ENCODE measurements at regions not wholly inside any gene's neighbourhood (a gene's known extent, or its start where the extent isn't known, plus 50 kb on each side); places are given as distances from the start of the nearest gene placed in this dataset.

- TF ChIP-seq MAX (IDR thresholded peaks at IDR 0.05): no peak
- no peak for TF ChIP-seq POU5F1 (IDR thresholded peaks at IDR 0.05; ENCODE audit: low read depth, low read length)
- no peak for TF ChIP-seq TAF1 (IDR thresholded peaks at IDR 0.05; ENCODE audit: low read depth, low read length)
- TF ChIP-seq CTCF (IDR thresholded peaks at IDR 0.05; ENCODE audit: control extremely low read depth in 1 of 3, insufficient read depth in 1 of 3, low read depth in 1 of 3, low read length in 3 of 3): no peak
- no peak for TF ChIP-seq SIN3A (conservative IDR thresholded peaks at IDR 0.05 in 1 of 2, IDR thresholded peaks at IDR 0.05 in 1 of 2; ENCODE audit: low read depth in 1 of 2, low read length in 2 of 2)
- no peak for TF ChIP-seq POLR2A (IDR thresholded peaks at IDR 0.05; ENCODE audit: control extremely low read depth in 1 of 2, low read depth in 2 of 2, low read length in 2 of 2)
- no peak for TF ChIP-seq BRCA1 (IDR thresholded peaks at IDR 0.05; ENCODE audit: low read depth, low read length)
- TF ChIP-seq SP1 (IDR thresholded peaks at IDR 0.05; ENCODE audit: low read depth, low read length): no peak
- no peak for TF ChIP-seq GTF2F1 (IDR thresholded peaks at IDR 0.05; ENCODE audit: borderline replicate concordance, low read depth, low read length)
Measured at GRCh38 chr5:17872204-17872603, 237.9 kb downstream of the TAF11L14 start.

Measured in H1 (cell line).